ENCODE measurements at regions not wholly inside any gene's neighbourhood (a gene's known extent, or its start where the extent isn't known, plus 50 kb on each side); places are given as distances from the start of the nearest gene placed in this dataset.

GRCh38 chr7:142422621-142423020, 164.8 kb upstream of the PRSS58 start:
- DNase-seq (ENCODE audit: low read depth in 4 of 4, low spot score in 3 of 4), result no peak

DNA sequence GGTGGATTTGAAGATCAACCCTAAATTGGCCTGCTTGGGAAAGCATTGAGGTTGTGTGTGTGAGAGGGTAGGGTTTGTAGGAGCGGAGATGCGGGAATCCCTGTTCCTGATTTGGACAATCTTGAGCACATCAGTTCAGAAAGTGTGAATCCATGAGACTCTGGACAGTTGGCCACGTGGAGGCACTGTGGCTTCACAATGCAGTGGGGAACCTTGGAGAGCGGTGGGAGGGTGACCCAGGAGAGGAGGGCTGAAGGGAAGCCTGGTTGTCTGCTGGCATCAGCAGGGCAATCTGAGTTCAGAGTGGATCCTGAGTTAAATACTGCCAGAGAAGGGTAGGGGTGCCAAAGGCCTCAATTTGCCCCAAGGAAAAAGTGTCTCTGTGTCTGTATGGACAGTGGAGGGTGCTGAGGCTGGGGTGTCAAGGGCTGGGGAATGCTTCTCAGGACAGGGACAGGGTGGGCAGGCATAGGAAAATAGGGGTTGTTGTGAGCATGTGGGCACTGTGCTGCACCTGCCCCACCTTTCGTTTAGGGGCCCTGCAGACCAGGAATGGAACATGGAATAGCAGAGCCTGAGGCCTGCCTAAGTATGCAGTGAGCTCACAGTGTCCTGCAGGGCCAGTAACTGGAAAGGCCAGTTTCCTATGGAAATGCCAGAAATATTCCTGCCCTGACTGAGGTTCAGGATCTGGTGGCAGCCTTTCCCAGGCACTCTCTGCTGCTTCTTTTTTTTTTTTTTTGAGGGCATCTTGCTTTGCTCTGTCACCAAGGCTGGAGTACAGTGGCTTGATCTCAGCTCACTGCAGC, 162.9 kb upstream of the PRSS58 start:
- no peak for DNase-seq (ENCODE audit: low read depth in 4 of 4, low spot score in 3 of 4)

DNA sequence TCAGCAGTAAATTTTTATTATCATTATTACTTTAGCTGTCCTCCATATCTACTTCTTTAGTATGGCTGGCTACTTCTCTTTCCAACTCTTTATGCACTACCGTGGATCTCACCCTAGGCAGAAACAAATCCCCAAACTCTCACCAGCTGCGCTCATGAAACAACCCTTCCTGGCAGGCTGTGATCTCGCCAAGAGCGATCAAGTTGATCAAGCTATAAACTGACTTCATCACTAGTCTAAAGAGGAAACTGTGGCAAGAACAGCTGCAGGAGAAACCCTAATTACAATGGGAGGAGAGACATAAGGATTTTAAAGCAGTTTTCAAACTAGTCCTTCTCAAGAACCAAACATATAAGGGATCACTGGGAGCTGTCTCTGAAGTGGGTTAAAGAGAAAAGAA, 160.5 kb upstream of the PRSS58 start:
- no peak for DNase-seq (ENCODE audit: low read depth in 4 of 4, low spot score in 3 of 4)

DNA sequence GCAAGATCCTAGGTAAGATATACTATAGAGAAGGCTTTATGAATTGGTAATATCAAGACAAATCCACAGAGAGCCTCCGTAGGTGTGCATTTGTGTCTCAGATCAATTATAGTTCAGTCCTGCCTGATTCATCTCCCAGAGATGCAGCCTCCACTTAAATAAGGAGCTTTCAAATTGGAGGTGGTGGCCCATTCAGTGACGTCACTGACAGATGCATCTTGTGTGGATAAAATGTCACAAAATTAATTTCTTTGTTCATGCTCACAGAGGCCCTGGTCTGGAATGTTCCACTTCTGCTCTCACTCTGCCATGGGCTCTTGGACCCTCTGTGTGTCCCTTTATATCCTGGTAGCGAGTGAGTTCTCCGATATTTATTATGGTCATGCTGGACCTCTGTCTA, 157.1 kb upstream of the PRSS58 start:
- no peak for DNase-seq (ENCODE audit: low read depth in 4 of 4, low spot score in 3 of 4)

DNA sequence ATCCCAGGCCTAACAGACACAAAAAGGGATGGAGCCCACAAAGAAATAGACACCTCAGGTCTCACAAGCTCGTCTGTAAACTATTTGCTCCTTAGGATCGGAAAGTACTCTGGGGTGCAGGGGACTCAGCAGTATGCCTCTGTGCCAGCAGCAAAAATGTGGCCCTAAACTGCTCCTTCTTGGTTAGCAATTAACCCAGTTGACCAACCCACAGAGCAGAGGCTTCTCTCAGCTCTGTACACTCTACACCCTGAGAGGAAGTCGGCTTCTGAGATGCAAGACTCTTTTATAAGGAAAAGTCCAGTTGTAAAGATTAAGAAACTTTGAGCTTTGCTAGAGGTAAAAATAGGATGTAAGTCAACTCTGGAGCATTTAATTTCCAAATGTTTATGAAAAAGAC, 156.3 kb upstream of the PRSS58 start:
- no peak for DNase-seq (ENCODE audit: low read depth in 4 of 4, low spot score in 3 of 4)

GRCh38 chr7:142413280-142414000, 155.6 kb upstream of the PRSS58 start:
- DNase-seq (ENCODE audit: low read depth in 4 of 4, low spot score in 3 of 4), result no peak

DNA sequence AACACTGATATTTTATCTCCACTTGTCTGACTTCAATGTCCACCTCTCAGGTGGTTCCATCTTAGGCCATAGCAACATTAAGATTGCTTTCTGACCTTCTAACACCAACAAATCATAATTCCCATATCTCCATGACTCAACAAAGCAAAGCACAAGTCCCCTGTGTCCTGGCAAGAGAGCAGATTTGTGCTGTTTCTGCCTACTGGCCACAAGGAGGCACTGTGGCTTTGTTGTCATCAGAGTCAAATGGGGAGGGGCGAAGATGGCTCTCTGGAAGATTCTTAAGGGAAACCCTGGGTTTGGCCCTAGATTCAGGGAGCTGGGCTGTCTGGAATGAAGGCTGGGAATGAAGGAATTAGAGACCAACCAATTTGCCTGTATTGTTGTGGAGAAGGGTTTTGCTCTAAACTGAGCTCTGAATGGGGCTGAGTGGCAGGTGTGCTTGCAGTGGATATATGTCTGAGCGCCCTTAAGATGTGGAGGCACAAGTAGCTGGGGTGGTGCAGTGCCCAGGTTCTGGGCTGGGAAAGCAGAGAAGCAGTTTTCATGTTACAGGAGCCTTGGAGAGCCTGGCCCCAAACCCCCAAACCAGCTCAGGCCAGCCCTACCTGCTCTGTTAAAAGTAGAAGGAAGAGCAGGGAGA, 154.8 kb upstream of the PRSS58 start:
- DNase-seq (ENCODE audit: low read depth in 4 of 4, low spot score in 3 of 4), result no peak

GRCh38 chr7:142409471-142409870, 151.6 kb upstream of the PRSS58 start:
- no peak for DNase-seq (ENCODE audit: low read depth in 4 of 4, low spot score in 3 of 4)

- DNase-seq (ENCODE audit: low read depth in 4 of 4, low spot score in 3 of 4), result no peak
These were observed 150.9 kb upstream of the PRSS58 start for GRCh38 chr7:142408794-142409193.

DNA sequence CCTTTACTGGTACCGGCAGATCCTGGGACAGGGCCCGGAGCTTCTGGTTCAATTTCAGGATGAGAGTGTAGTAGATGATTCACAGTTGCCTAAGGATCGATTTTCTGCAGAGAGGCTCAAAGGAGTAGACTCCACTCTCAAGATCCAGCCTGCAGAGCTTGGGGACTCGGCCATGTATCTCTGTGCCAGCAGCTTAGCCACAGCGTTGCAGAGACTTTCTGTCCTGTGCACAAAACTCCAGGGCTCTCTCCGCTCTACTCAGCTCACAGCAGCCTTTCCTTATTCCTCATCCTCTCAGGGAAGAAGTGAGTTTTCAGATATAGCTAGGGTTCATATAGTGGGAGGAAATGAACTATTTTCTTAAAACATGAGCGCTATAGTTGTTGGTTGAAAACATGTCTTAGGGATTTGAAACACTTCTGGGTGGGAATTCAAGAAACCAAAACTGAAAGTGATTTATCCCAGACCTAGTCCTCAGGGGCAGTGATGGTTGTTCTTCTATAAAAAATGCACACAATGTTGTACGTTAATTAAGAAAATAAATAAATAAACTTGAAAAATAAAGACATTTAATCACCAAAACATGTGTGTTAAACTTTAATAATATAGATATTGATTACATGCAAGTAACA, 150.2 kb upstream of the PRSS58 start:
- DNase-seq (ENCODE audit: low read depth in 4 of 4, low spot score in 3 of 4), result no peak

DNA sequence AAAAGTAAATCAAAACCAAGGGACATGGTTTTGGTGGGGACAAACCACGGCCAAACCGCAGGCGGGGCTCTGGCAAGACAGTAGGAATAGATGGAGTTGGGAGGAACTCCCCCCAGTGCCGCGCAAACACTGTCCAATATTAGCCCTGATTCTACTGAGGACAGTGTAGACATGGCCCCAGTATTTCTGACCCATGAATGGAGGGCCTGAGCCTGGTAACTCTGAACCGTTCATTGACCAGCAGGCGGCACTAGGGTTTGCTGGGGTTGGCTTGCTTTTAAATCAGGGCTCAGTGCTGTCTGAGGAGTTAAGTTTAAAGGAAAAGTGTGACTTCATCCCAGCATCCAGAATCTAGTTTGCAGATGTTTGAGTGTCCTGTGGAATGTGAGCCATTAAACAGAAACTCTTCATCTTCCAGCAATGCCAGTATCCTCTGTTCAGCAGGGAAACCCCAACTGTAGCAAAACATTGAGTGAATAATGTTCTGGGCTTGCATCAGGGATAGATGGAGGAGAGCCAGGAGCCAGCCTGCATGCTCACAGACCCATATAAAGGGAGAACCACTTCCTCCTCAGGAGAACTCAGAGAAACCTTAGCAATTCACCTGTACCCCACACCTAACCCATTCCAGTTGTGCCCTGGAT, 147.4 kb upstream of the PRSS58 start:
- no peak for DNase-seq (ENCODE audit: low read depth in 4 of 4, low spot score in 3 of 4)

- DNase-seq (ENCODE audit: low read depth in 4 of 4, low spot score in 3 of 4), result no peak
These were observed 144.1 kb upstream of the PRSS58 start for GRCh38 chr7:142401951-142402350.

DNA sequence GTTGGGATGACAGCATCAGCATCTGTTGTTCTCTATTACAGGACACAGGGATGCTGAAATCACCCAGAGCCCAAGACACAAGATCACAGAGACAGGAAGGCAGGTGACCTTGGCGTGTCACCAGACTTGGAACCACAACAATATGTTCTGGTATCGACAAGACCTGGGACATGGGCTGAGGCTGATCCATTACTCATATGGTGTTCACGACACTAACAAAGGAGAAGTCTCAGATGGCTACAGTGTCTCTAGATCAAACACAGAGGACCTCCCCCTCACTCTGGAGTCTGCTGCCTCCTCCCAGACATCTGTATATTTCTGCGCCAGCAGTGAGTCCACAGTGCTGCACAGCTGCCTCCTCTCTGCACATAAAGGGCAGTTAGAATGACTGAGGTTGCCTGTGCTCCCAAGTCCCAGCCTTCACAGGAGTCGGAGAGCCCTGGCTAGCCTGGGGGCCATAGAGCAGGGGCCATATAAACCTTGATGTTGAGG, 142.2 kb upstream of the PRSS58 start:
- DNase-seq (ENCODE audit: low read depth in 4 of 4, low spot score in 3 of 4), result no peak

- no peak for DNase-seq (ENCODE audit: low read depth in 4 of 4, low spot score in 3 of 4)
These were observed 133.5 kb upstream of the PRSS58 start for GRCh38 chr7:142391191-142391992.

DNA sequence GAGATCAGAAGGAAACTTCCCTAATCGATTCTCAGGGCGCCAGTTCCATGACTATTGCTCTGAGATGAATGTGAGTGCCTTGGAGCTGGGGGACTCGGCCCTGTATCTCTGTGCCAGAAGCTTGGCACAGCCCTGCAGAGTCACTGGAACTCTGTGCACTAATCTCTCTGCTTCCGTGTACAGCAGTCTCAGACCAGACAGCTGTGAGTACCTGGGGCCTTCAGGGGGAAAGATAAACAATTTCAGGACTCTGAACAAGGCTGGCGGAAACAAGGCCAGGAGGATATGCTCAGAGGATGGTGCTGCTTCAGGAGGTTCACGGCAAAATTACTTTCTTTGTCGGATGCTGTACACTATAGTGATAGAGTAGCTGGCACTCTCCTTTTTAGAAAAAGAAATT, 131.7 kb upstream of the PRSS58 start:
- no peak for DNase-seq (ENCODE audit: low read depth in 4 of 4, low spot score in 3 of 4)

GRCh38 chr7:142385491-142386340, 127.9 kb upstream of the PRSS58 start:
- DNase-seq (ENCODE audit: low read depth in 4 of 4, low spot score in 3 of 4), result peak in 2 of 4 donors; percentile 27 to 36

DNA sequence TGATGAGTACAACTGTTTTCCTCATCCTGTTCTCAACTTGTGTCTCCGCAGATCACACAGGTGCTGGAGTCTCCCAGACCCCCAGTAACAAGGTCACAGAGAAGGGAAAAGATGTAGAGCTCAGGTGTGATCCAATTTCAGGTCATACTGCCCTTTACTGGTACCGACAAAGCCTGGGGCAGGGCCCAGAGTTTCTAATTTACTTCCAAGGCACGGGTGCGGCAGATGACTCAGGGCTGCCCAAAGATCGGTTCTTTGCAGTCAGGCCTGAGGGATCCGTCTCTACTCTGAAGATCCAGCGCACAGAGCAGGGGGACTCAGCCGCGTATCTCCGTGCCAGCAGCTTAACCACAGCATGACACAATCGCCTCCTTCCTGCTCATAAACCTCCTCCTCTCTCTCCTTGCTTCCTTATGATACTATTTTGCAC, 126.7 kb upstream of the PRSS58 start:
- no peak for DNase-seq (ENCODE audit: low read depth in 4 of 4, low spot score in 3 of 4)

DNA sequence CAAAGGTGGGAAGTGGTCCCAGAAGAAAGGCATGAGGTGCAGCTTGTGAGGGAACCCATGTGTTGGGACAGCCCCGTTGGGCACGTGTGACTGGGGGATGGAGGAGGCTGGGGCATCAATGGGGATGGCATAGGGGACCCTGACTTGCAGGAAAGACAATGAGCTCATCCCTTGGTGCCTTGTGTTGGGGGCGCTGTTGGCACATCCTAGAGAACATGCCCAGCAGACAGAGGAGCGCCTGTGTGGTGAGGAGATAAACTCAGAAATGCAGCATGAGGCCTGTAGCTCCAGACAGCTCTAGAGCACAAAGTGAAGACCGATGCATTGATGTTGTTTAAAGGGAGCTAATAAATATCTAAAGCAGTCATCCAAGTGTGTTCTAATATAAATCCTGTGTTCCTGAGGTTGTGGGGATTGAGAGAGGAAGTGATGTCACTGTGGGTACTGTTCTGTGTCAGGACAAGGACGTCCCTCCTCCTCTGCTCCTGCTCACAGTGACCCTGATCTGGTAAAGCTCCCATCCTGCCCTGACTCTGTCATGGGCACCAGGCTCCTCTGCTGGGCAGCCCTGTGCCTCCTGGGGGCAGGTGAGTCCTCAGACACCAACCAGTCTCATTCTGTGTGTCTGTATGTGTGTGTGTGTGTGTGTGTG, 126.1 kb upstream of the PRSS58 start:
- DNase-seq (ENCODE audit: low read depth in 4 of 4, low spot score in 3 of 4), result no peak

Measured in left renal pelvis (tissue), 4 donors.